ENCODE measurements at regions not wholly inside any gene's neighbourhood (a gene's known extent, or its start where the extent isn't known, plus 50 kb on each side); places are given as distances from the start of the nearest gene placed in this dataset.

DNA sequence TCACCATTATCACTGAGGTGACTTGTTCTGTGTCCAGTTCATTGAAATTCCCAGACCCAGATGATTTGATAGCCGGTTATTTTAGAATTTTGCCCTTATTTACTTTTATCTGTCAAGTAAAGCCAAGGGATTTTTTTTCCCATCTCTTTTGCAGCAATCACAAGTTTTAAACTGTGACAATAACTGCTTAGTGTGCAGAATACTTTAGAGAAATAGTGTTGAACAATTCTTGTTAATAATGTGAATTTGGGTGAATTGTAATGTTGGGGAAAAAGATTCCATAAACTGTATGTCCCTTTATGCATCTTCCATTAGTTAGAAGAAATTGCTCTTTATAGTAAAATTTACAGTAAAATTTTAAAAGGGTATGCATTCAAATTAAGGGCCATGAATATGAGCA lies 79.5 kb downstream of the SLITRK6 start:
- TF ChIP-seq, protein P1, sequence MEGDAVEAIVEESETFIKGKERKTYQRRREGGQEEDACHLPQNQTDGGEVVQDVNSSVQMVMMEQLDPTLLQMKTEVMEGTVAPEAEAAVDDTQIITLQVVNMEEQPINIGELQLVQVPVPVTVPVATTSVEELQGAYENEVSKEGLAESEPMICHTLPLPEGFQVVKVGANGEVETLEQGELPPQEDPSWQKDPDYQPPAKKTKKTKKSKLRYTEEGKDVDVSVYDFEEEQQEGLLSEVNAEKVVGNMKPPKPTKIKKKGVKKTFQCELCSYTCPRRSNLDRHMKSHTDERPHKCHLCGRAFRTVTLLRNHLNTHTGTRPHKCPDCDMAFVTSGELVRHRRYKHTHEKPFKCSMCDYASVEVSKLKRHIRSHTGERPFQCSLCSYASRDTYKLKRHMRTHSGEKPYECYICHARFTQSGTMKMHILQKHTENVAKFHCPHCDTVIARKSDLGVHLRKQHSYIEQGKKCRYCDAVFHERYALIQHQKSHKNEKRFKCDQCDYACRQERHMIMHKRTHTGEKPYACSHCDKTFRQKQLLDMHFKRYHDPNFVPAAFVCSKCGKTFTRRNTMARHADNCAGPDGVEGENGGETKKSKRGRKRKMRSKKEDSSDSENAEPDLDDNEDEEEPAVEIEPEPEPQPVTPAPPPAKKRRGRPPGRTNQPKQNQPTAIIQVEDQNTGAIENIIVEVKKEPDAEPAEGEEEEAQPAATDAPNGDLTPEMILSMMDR (IDR thresholded peaks at IDR 0.05; ENCODE audit: poor library complexity), result no peak
- TF ChIP-seq EZH2 (IDR thresholded peaks at IDR 0.05; ENCODE audit: borderline replicate concordance) (no peak), EZH2phosphoT487 (IDR thresholded peaks at IDR 0.05; ENCODE audit: low read depth, severe bottlenecking, unreplicated experiment) (no peak)
